ENCODE measurements at regions not wholly inside any gene's neighbourhood (a gene's known extent, or its start where the extent isn't known, plus 50 kb on each side); places are given as distances from the start of the nearest gene placed in this dataset.
"Not testable (repeated sequence)": the region's sequence is repeated elsewhere in the genome, so short reads cannot be mapped to it uniquely, and the experiment has no call there.

- Mint-ChIP-seq H3K27ac (no peak overlapping the region), H3K4me1 (ENCODE audit: low read depth) (no peaks in the 10 kb centered on the region), H3K9me3 (no peaks in the 10 kb centered on the region), H3K4me3 (no peak overlapping the region), H3K36me3 (ENCODE audit: low read depth) (no peaks in the 10 kb centered on the region), H3K27me3 (ENCODE audit: insufficient read depth) (no peaks in the 10 kb centered on the region)
- DNase-seq (ENCODE audit: low spot score): no peak
- intact Hi-C loops (cut with micrococcal nuclease): no loop called here
These were observed 216.8 kb downstream of the NMUR2 start for GRCh38 chr5:152188251-152188650.

GRCh38 chr5:152187668-152188067 lies 217.4 kb downstream of the NMUR2 start:
- H3K36me3 Mint-ChIP-seq (ENCODE audit: low read depth): no peaks in the 10 kb centered on the region
- no peaks in the 10 kb centered on the region for H3K4me1 Mint-ChIP-seq (ENCODE audit: low read depth)
- DNase-seq (ENCODE audit: low spot score): no peak
- intact Hi-C loops (cut with micrococcal nuclease): no loop called here
- no peak overlapping the region for H3K27ac Mint-ChIP-seq
- H3K27me3 Mint-ChIP-seq (ENCODE audit: insufficient read depth): no peaks in the 10 kb centered on the region
- H3K4me3 Mint-ChIP-seq: no peak overlapping the region
- H3K9me3 Mint-ChIP-seq: no peaks in the 10 kb centered on the region

GRCh38 chr5:152185547-152186245 lies 219.4 kb downstream of the NMUR2 start:
- Mint-ChIP-seq H3K36me3 (ENCODE audit: low read depth) (no peaks in the 10 kb centered on the region), H3K4me1 (ENCODE audit: low read depth) (no peaks in the 10 kb centered on the region), H3K27ac (no peak overlapping the region), H3K4me3 (no peak overlapping the region), H3K27me3 (ENCODE audit: insufficient read depth) (no peaks in the 10 kb centered on the region), H3K9me3 (peaks cover 2% of the 10 kb centered on the region)
- no peak for DNase-seq (ENCODE audit: low spot score)
- intact Hi-C loops (cut with micrococcal nuclease): no loop called here

GRCh38 chr5:152184266-152184665 lies 220.8 kb downstream of the NMUR2 start:
- no peaks in the 10 kb centered on the region for H3K27me3 Mint-ChIP-seq (ENCODE audit: insufficient read depth)
- intact Hi-C loops (cut with micrococcal nuclease): no loop called here
- DNase-seq (ENCODE audit: low spot score): no peak
- no peaks in the 10 kb centered on the region for H3K36me3 Mint-ChIP-seq (ENCODE audit: low read depth)
- H3K27ac Mint-ChIP-seq: no peak overlapping the region
- no peak overlapping the region for H3K4me3 Mint-ChIP-seq
- no peaks in the 10 kb centered on the region for H3K4me1 Mint-ChIP-seq (ENCODE audit: low read depth)
- H3K9me3 Mint-ChIP-seq: peaks cover 7% of the 10 kb centered on the region

- Mint-ChIP-seq H3K4me3 (no peak overlapping the region), H3K36me3 (ENCODE audit: low read depth) (no peaks in the 10 kb centered on the region), H3K9me3 (peaks cover 10% of the 10 kb centered on the region), H3K27ac (no peak overlapping the region), H3K27me3 (ENCODE audit: insufficient read depth) (no peaks in the 10 kb centered on the region), H3K4me1 (ENCODE audit: low read depth) (no peaks in the 10 kb centered on the region)
- no peak for DNase-seq (ENCODE audit: low spot score)
- intact Hi-C loops (cut with micrococcal nuclease): no loop called here
These were observed 223.6 kb downstream of the NMUR2 start for GRCh38 chr5:152181461-152181860.

GRCh38 chr5:152178350-152178699 lies 226.8 kb downstream of the NMUR2 start:
- Mint-ChIP-seq H3K27ac (no peak overlapping the region), H3K9me3 (peaks cover 10% of the 10 kb centered on the region), H3K4me3 (no peak overlapping the region), H3K4me1 (ENCODE audit: low read depth) (no peaks in the 10 kb centered on the region), H3K36me3 (ENCODE audit: low read depth) (no peaks in the 10 kb centered on the region), H3K27me3 (ENCODE audit: insufficient read depth) (peaks cover 2% of the 10 kb centered on the region)
- DNase-seq (ENCODE audit: low spot score): no peak
- intact Hi-C loops (cut with micrococcal nuclease): no loop called here

GRCh38 chr5:152177626-152178349 lies 227.3 kb downstream of the NMUR2 start:
- Mint-ChIP-seq H3K9me3 (peaks cover 10% of the 10 kb centered on the region), H3K4me1 (ENCODE audit: low read depth) (no peaks in the 10 kb centered on the region), H3K27me3 (ENCODE audit: insufficient read depth) (peaks cover 2% of the 10 kb centered on the region), H3K4me3 (no peak overlapping the region), H3K36me3 (ENCODE audit: low read depth) (no peaks in the 10 kb centered on the region), H3K27ac (no peak overlapping the region)
- no peak for DNase-seq (ENCODE audit: low spot score)
- intact Hi-C loops (cut with micrococcal nuclease): no loop called here

GRCh38 chr5:152171888-152172287 lies 233.2 kb downstream of the NMUR2 start:
- Mint-ChIP-seq H3K27ac (no peak overlapping the region), H3K36me3 (ENCODE audit: low read depth) (no peaks in the 10 kb centered on the region), H3K27me3 (ENCODE audit: insufficient read depth) (peaks cover 2% of the 10 kb centered on the region), H3K4me3 (no peak overlapping the region), H3K4me1 (ENCODE audit: low read depth) (no peaks in the 10 kb centered on the region), H3K9me3 (no peaks in the 10 kb centered on the region)
- DNase-seq (ENCODE audit: low spot score): no peak
- intact Hi-C loops (cut with micrococcal nuclease): no loop called here

GRCh38 chr5:152170350-152170749 lies 234.7 kb downstream of the NMUR2 start:
- Mint-ChIP-seq H3K27ac (no peak overlapping the region), H3K27me3 (ENCODE audit: insufficient read depth) (peaks cover 2% of the 10 kb centered on the region), H3K9me3 (no peaks in the 10 kb centered on the region), H3K4me3 (no peak overlapping the region), H3K4me1 (ENCODE audit: low read depth) (no peaks in the 10 kb centered on the region), H3K36me3 (ENCODE audit: low read depth) (no peaks in the 10 kb centered on the region)
- DNase-seq (ENCODE audit: low spot score): no peak
- intact Hi-C loops (cut with micrococcal nuclease): no loop called here

GRCh38 chr5:152164860-152165259 lies 240.2 kb upstream of the GLRA1 start:
- Mint-ChIP-seq H3K9me3 (no peaks in the 10 kb centered on the region), H3K27me3 (ENCODE audit: insufficient read depth) (no peaks in the 10 kb centered on the region), H3K4me3 (no peak overlapping the region), H3K27ac (no peak overlapping the region), H3K4me1 (ENCODE audit: low read depth) (no peaks in the 10 kb centered on the region), H3K36me3 (ENCODE audit: low read depth) (no peaks in the 10 kb centered on the region)
- intact Hi-C loops (cut with micrococcal nuclease): no loop called here
- no peak for DNase-seq (ENCODE audit: low spot score)

- H3K4me1 Mint-ChIP-seq (ENCODE audit: low read depth); DNase-seq (ENCODE audit: low spot score); H3K4me3 Mint-ChIP-seq; intact Hi-C loops (cut with micrococcal nuclease); H3K27ac Mint-ChIP-seq; H3K27me3 Mint-ChIP-seq (ENCODE audit: insufficient read depth); H3K36me3 Mint-ChIP-seq (ENCODE audit: low read depth): not testable (repeated sequence)
- peaks cover 17% of the 10 kb centered on the region for H3K9me3 Mint-ChIP-seq
These were observed 235.2 kb upstream of the GLRA1 start for GRCh38 chr5:152159894-152160293.

GRCh38 chr5:152154452-152154851 lies 229.8 kb upstream of the GLRA1 start:
- intact Hi-C loops (cut with micrococcal nuclease); H3K4me3 Mint-ChIP-seq; H3K36me3 Mint-ChIP-seq (ENCODE audit: low read depth); H3K27me3 Mint-ChIP-seq (ENCODE audit: insufficient read depth); H3K4me1 Mint-ChIP-seq (ENCODE audit: low read depth); H3K27ac Mint-ChIP-seq; DNase-seq (ENCODE audit: low spot score): not testable (repeated sequence)
- H3K9me3 Mint-ChIP-seq: peaks cover 18% of the 10 kb centered on the region

- H3K9me3 Mint-ChIP-seq: peaks cover 5% of the 10 kb centered on the region
- H3K4me1 Mint-ChIP-seq (ENCODE audit: low read depth): no peaks in the 10 kb centered on the region
- intact Hi-C loops (cut with micrococcal nuclease): no loop called here
- no peaks in the 10 kb centered on the region for H3K36me3 Mint-ChIP-seq (ENCODE audit: low read depth)
- H3K4me3 Mint-ChIP-seq: no peak overlapping the region
- H3K27ac Mint-ChIP-seq: no peak overlapping the region
- H3K27me3 Mint-ChIP-seq (ENCODE audit: insufficient read depth): peaks cover 1% of the 10 kb centered on the region
- DNase-seq (ENCODE audit: low spot score): no peak
These were observed 227.3 kb upstream of the GLRA1 start for GRCh38 chr5:152151940-152152339.

Measured in activated T-helper 1 cell treated with anti-CD3 and anti-CD28 coated beads, Interleukin-12 subunit alpha, Interleukin-12 subunit beta, Interleukin-2, Interleukin-4 antibody, amounts not matched to agents 30 ng/mL and 10 ng/mL and 1 ng/mL, durations not matched to agents 14 hours and 24 hours and 36 hours (primary cell).